Posterior cingulate gyrus (tissue), 11 donors: ENCODE measurements at regions not wholly inside any gene's neighbourhood (a gene's known extent, or its start where the extent isn't known, plus 50 kb on each side); places are given as distances from the start of the nearest gene placed in this dataset.
A peak's percentile ranks its signal among the peaks of the same experiment; 100 is the strongest.

Experiments
- DNase-seq, 10 donors: peaks; one replicate each; pipeline versions ENCODE4 v3.0.0 to v3.0.0-alpha.2; 2020 to 2021; ENCODE audit warnings: mixed read lengths in 3 of 10
- intact Hi-C: fragments of 100-400 bp; cut with DNase I; formaldehyde crosslinking; loops from one replicate; pipeline ENCODE4 v1.15.1; 2023

DNA sequence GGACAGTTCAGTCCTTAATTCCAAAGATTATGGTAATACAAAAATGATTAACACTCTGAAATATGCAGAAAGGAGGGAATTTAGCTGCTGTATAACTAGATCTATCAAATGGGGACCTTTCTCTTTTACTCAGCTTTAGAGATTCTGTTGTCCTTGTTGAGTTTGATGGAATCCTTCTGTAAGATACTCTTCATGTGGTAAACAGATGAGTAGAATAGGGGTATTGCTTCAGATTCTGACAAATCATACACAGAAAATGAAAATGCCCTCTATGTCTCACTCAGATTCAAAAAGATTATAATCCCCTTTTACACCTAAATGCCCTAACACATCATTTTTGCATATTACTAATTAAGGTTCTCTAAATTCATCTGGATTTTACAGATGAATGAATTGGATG is 50.7 kb downstream of the ARHGAP35 start:
- intact Hi-C loops: no loop called here
- no peak for DNase-seq

DNA sequence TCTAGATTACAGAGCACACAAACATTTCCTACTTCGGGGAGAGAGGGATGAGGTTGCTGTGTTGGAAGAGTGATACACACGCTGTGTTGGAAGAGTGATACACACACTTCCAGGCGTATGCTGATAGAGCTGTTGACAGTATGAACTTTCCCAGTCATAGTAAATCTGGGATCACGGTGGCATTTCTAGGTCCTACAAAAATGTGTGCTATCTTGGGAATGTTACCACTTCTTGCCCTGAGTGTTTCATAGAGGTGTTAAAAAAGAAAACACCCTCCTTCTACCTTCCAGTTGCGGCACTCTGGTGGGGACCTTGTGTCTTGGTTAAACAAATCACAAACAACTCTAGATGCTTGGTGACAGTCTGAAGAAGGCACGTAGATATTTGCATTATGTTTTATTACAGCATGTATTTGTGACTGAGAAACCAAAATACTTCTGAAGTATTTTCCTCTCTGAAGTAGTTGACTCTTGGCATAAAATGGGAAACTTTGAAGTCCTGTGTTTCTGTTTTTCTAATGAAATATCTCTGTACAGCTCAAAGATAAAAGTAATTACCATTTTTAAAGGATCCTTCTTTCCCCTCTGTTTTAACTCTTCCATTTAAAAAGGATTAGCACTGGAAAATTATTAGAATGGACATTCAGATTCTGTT is 52.5 kb downstream of the ARHGAP35 start:
- intact Hi-C loops: no loop called here
- no peak for DNase-seq

DNA sequence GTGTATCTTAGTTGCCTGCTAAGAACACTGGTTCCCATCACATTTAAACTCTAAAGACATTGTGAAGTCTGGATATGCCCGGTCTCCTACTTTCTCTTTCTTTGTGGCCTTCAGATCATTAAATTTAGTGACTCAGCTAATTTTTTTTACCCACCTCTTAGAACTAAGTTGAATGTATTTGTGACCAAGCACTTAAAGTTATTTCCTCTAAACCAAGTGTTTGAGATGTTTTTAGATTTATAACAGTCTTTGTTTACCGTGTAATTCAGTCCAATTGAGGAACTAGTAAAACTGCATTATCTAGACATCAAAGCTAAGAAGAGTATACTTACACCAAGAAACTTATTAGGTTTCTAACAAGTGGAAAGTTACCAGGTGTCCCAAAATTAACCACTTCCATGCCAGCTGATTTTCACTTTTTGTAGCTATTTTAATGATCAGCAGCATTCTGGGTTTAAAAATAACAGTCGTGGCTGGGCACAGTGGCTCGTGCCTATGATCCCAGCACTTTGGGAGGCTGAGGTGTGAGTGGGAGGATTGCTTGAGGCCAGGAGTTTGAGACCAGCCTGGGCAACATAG is 53.1 kb downstream of the ARHGAP35 start:
- no peak for DNase-seq
- intact Hi-C loops: no loop called here

DNA sequence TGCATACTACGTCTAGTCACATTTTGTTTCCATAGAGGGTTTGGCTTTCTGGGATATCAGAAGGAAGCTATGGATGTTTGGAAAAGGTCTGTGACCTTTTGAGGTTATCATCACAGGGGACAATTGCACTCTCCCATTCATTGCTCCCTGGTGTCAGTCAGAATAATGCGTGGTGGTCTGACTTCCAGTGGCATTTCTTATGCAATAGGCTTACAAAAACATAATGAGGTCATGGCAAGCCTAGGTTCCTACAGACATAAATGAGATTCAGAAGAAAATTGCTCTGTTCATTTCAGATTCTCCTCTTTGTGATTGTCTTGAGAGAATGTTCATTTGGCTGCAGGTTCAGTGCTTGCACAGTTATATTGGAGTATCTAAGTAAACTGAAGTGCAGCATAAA is 54.6 kb downstream of the ARHGAP35 start:
- intact Hi-C loops: no loop called here
- no peak for DNase-seq

DNA sequence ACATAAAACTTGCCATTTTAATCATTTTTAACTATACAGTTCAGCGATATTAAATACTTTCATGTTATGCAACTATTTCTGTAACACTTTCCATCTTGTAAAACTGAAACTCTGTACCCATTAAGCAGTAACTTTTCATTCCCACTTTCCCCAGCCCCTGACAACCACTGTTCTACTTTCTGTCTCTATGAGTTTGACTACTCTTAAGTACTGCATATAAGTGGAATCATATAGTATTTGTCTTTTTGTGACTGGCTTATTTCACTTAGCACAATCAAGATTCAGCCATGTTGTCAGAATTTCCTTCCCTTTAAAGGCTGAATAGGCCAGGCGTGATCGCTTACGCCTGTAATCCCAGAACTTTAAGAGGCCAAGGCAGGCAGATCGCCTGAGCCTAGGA is 56.2 kb downstream of the ARHGAP35 start:
- no peak for DNase-seq
- intact Hi-C loops: no loop called here

DNA sequence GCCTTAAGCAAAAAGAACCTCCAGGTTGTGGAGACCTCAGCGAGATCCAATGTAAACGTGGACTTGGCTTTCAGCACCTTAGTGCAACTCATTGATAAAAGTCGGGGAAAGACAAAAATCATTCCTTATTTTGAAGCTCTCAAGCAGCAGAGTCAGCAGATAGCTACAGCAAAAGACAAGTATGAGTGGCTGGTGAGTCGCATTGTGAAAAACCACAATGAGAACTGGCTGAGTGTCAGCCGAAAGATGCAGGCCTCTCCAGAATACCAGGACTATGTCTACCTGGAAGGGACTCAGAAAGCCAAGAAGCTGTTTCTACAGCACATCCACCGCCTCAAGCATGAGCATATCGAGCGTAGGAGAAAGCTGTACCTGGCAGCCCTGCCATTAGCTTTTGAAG is 58.5 kb downstream of the ARHGAP35 start:
- intact Hi-C loops: no loop called here
- DNase-seq: no peak

DNA sequence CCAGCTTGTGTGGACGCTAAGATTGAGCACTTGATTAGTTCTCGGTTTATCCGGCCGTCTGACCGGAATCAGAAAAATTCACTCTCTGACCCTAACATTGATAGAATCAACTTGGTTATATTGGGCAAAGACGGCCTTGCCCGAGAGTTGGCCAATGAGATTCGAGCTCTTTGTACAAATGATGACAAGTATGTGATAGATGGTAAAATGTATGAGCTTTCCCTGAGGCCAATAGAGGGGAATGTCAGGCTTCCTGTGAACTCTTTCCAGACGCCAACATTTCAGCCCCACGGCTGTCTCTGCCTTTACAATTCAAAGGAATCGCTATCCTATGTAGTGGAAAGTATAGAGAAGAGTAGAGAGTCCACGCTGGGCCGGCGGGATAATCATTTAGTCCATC is 59.6 kb downstream of the ARHGAP35 start:
- no peak for DNase-seq
- intact Hi-C loops: no loop called here

DNA sequence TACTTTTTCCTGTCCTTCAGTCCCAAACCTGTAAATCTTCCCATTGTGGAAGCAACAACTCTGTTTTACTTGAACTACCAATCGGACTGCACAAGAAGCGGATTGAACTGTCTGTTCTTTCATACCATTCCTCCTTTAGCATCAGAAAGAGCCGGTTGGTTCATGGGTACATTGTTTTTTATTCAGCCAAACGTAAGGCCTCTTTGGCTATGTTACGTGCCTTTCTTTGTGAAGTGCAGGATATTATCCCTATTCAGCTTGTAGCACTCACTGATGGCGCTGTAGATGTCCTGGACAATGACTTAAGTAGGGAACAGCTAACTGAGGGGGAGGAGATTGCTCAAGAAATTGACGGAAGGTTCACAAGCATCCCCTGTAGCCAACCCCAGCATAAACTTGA is 60.3 kb downstream of the ARHGAP35 start:
- no peak for DNase-seq
- intact Hi-C loops: no loop called here

DNA sequence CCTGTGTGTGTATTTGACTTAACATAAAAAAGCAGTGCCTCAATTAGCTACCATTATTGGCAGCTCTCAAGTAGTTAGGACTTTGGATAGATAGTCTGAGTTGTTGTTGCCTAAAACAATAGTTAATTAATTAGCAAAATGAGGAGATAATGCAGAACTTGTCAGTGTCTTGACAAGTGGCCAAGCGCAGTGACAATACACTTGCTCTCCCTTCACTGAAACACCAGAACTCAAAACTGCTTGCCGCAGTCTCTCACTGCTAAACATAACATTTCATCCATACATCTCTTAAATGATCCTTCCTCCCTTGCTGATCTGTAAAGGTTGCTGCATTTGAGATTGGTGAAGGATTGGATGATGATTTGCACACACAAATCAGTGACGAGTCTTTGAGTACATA is 61.7 kb downstream of the ARHGAP35 start:
- intact Hi-C loops: loop anchor here (2.0 kb wide), 1 partner anchor 60 kb away; no protein-coding TSS in a partner anchor
- DNase-seq: no peak

DNA sequence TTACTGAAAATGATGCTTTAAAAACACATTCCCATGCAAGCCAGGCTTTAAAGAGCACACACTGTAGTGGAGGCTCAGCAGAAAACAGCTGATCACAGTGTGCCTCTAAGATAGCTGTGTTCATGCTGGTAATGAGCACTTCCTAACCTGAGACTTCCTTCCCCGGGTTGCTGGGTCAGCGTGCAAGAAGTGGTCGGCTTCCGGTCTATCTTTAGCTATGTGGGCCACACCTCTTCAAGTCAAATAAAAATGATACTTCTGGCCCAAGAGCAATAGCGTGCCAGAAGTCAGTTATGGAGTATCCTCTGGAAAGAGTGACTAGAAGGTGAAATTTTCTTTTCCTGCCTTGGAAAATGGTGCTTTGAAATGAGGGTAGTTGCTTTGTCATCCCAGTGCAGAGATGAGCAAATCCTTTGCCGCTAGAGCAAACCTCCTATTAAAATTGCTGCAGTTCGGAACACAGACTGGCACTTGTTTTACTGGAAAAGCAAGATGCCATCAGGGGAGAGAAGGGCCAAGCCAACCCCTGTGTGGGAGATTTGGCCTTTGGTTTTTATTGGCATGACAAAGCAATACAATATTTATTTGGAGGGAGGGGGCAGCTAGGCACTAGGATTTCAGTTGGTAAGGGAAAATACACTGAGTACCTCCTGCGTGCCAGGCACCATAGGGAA is 64.2 kb downstream of the ARHGAP35 start:
- intact Hi-C loops: loop anchor here (5.0 kb wide), 2 partner anchors 52 to 67 kb away; no protein-coding TSS in a partner anchor
- DNase-seq: no peak

DNA sequence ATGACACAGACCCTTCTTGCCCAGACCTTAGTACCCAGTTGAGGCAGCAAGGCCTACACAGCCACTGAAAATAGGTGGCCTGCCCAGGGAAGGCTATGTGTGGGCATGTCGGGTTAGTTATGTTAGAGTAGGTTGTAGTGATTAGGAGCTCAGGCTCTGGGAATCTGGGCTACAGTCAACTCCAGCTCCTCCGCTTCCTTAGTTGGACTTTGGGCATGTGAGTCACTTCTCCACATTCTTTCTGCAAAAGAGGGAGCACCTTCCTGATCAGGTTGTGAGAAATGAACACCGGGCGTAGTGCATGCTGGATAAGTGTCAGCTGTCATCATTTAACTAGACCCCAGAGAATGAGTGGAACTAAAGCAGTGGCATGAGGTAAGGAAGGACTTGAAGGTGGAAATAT is 64.8 kb downstream of the ARHGAP35 start:
- intact Hi-C loops: loop anchor here (5.0 kb wide), 2 partner anchors 52 to 67 kb away; no protein-coding TSS in a partner anchor
- no peak for DNase-seq

DNA sequence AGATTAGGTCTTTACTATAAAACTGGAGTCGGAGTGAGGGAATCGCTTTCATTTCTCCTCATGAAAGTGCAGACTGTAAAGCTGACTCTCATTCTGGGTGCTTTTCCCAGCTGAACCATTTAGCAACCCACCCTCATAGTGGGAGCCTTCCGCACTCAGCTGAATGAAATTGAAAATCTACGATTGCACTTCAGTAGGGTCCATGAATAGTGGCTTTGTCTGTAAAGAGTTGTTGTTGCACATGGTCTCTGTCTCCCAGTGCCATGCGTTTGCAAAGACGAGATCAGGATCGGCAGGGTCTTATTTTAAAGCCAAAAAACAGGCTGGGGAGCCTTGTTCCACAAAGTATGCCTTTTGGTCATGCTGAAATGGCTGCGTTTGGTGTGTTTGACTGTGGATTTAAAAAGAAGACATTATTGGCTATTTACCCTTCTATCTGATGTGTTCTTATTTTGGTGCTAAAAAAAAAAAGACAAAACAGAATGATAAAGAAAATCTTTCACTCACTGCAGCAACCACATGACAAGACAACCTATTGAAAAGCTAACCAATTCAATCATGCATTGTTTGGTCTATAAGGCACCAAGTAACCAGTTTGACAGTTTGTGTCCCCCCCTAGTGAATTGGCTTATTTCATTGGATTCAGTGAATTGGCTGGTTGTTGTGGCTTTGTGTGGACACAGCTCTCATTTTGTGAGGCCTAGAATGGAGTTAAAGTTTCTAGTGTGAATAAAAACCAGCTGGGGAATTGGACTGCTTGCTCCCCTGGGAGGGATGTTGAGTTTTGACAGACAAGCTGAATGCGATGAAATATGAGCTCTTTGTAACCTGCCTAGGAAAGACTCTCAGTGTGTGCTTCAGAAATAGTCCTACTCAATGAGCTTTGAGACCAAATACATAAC is 65.6 kb downstream of the ARHGAP35 start:
- DNase-seq: peak in 1 of 10 donors; percentile 55

DNA sequence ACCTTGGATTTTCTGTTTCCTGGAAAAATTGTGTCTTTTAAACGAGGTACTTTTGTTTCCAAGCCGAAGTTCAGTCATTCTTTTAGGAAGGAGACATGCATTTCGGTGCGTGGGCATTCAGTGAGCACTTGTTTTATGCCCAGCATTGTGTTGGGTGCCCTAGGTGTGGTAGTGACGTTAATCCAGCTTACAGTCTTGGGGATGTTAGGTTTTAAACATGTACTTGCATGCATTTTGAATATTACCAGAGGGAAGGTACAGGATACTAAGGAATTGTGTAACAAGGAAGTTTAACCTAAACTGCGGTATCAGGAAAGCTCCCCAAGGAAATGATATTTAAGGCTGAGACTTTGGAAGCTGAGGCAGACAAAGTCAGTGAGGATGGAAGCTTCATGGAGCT is 66.3 kb downstream of the ARHGAP35 start:
- no peak for DNase-seq
- intact Hi-C loops: loop anchor here (5.0 kb wide), 2 partner anchors 50 to 65 kb away; no protein-coding TSS in a partner anchor

More for the DNA sequence above, 65.6 kb downstream of the ARHGAP35 start:
- intact Hi-C loops: loop anchor here (5.0 kb wide), 2 partner anchors 51 to 66 kb away; no protein-coding TSS in a partner anchor

DNA sequence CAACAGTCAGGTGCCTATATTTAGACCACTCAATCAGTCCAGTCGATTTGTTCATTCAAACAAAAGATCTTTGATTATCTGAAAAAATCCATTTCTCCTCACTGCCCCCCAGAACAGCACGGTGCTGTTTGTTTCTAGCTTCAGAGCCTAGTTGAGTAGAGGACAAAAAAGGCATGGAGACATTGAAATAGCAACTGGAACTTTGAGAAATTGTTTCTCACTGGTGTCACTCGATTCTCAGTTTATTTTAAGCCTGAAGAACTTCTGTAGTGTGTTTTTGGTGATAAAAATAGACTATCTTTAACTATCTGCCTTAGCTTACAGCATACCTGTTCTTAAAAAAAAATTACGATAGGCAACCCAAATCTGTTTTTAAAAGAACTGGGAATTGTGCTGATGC is 67.1 kb downstream of the ARHGAP35 start:
- DNase-seq: no peak
- intact Hi-C loops: loop anchor here (5.0 kb wide), 2 partner anchors 49 to 64 kb away; no protein-coding TSS in a partner anchor

DNA sequence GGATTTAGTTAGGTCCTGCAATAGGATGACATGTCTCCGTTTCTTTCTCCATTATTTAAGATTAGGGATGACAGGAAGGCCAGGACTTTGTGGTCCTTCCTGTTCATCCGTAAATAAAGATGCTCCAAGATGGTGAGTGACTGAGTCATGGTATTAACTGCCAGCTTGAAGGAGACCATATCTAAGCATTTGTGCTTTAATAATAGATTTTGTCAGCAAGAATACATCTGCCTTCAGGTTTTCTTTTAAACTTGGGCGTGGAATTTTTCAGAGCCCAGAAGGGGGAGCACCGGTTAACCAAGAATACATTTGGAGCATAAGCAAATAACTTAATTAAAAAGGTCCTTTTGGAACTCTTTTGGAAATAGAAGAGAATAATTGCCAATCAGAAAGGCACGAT is 68.2 kb downstream of the ARHGAP35 start:
- no peak for DNase-seq
- intact Hi-C loops: loop anchor here (5.0 kb wide), 2 partner anchors 48 to 63 kb away; no protein-coding TSS in a partner anchor

DNA sequence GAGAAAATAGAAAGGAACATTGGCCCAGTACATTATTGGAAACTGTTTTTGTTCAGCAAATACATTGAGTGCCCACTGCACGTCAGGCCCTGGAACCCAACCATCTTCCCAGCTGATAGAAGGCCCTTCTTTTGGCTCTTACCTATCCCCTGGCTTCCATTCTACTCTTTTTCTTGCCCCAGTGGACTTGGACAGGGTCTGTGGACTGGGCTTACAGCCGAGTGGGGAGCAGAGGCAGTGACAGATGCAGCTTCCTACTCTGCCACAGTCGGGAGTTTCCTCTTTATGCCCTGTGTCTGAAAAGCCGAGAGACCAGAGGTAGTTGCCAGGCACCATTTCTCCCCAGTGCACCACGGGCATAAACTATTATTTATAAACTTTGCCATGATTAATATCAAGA is 70.4 kb downstream of the ARHGAP35 start:
- intact Hi-C loops: no loop called here
- no peak for DNase-seq

DNA sequence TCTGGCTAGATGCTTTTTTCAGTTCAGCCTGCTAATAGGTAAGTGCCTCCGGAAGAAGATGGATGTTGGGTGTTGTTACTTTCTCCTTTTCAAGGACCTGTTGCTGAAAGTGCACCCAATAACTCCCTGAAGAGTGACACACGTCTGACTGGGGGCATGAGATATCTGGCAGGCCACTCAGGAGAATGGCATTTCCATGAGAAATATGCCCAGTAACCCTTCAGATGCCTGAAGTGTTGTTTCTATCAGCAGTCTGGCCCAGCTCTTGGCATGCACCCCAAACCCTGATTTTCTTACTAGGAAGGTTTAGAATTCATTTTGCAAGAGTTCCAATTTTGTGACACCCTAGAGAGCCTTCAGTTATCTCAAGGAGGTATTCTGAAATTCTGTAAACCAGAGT is 71.5 kb downstream of the ARHGAP35 start:
- intact Hi-C loops: no loop called here
- no peak for DNase-seq

DNA sequence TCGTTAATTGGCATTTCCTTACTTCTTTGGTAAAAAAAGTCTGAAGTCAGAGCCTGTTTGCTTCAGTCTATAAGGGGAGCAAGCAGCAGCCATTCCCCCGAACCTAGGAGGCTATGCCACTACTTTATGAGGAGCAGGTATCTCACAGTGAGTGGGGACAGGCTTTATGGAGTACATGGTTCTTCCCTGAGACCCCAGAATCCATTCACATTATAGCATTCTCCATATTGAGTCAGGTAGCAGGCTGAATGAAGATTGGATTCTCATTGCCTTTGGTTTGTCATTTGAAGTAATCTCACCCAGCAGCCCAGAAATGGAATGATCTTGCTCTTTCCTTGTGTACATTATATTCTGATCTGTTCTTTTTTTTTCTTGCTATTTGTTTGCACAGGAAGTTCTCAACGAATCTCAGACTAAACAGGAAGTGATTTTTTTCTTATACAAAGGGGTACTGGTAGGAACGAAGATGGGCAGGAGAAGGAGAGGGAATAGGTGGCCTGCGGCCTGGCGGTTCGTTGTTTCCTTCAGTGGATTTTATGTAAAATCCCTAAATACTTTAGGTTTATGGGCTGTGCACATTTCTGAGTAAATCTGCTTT is 74.4 kb downstream of the ARHGAP35 start:
- DNase-seq: no peak
- intact Hi-C loops: no loop called here

DNA sequence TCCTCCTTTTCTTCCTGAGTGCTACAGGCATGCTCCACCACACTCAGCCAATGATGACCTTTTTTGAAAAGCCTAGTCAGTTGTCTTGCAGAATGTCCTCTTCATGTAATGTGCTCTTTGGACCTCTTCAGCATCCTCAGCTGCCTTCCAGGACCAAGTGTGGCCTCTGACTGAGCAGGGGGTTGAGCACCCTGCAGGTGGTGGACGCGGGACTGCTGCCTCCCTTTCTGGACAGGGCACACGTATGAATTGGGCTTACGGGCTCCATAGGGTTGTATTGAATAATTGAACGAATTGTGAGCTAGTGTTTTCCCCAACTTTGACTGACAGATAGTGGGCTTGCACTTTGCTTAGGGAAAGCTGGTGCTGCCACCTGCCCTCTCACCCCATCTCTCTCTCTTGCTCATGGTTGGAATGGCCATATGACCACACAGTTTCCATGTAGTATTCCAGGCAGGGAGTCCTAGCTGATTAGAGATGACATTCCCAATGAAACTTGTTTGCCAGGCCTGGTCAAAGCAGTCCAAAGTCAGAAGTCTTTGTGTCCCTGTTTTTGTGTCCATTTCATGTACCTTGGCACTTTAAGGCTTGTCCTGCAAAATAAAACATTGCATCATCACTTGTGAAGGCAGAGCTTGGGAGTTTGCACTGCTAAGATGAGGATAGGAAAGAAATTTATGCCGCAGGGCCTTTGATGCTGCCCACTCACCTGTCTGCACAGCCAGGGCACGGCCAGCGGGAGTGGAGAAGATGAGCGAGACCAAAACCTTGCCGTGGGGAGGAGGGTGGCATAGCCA is 76.3 kb upstream of the NPAS1 start:
- DNase-seq: no peak
- intact Hi-C loops: no loop called here
